H1 (cell line): ENCODE measurements at regions not wholly inside any gene's neighbourhood (a gene's known extent, or its start where the extent isn't known, plus 50 kb on each side); places are given as distances from the start of the nearest gene placed in this dataset.

Experiments
- CTCF ChIA-PET: fragments of 300-600 bp; sonication (Branson Sonifier 250); formaldehyde crosslinking; loops from one replicate; lab custom pipeline; 2021; ENCODE audit not compliant: partially characterized antibody; lab: Charles Lee
- POLR2A ChIA-PET: fragments of 300-600 bp; sonication (Branson Sonifier 250); formaldehyde crosslinking; loops from one replicate; lab custom pipeline; 2021; ENCODE audit warnings: inconsistent platforms; ENCODE audit not compliant: partially characterized antibody; lab: Charles Lee
- DNase-seq, 2 experiments: peaks; one replicate each; pipeline versions ENCODE4 v3.0.0 to v3.0.0-alpha.2; 2010 to 2022; ENCODE audit warnings: low spot score in 2 of 2, low read depth in 1 of 2, mixed read lengths in 1 of 2
- FAIRE-seq: peaks from 2 replicates; lab custom pipeline; 2011; peaks lifted over from hg19 to GRCh38; lab: Jason Lieb, UNC
- H2AFZ ChIP-seq: 2 replicates; pipeline ENCODE4 v1.8.1; 2012; ENCODE audit warnings: low read length, inconsistent platforms
- H2AK5ac ChIP-seq: 2 replicates; pipeline ENCODE4 v1.6.1; 2013; ENCODE audit warnings: low read depth, low read length
- H2BK120ac ChIP-seq: replicated peaks from 2 replicates; pipeline ENCODE3; 2013; ENCODE audit warnings: low read depth, low read length, inconsistent platforms
- H2BK12ac ChIP-seq: 2 replicates; pipeline ENCODE4 v1.6.1; 2013; ENCODE audit warnings: low read depth, low read length
- H2BK15ac ChIP-seq: 2 replicates; pipeline ENCODE4 v1.6.1; 2013; ENCODE audit warnings: low read length
- H2BK20ac ChIP-seq: 2 replicates; pipeline ENCODE4 v1.6.1; 2013; ENCODE audit warnings: low read length
- H2BK5ac ChIP-seq: 2 replicates; pipeline ENCODE4 v1.6.1; 2013; ENCODE audit warnings: low read depth, low read length
- H3K14ac ChIP-seq: 2 replicates; pipeline ENCODE4 v1.6.1; 2013; ENCODE audit warnings: inconsistent platforms; ENCODE audit not compliant: insufficient read length
- H3K18ac ChIP-seq: 2 replicates; pipeline ENCODE4 v1.6.1; 2013; ENCODE audit warnings: low read length; ENCODE audit errors: extremely low read depth
- H3K23ac ChIP-seq: 2 replicates; pipeline ENCODE4 v1.6.1; 2013; ENCODE audit warnings: inconsistent platforms; ENCODE audit not compliant: insufficient read length
- H3K23me2 ChIP-seq: 2 replicates; pipeline ENCODE4 v1.6.1; 2013; ENCODE audit warnings: low read depth, low read length
- H3K27ac ChIP-seq: 2 replicates; pipeline ENCODE4 v1.6.1; 2011; ENCODE audit warnings: low read depth, low read length, inconsistent platforms
- H3K27me3 ChIP-seq, 4 experiments: replicated peaks in 1 of 4; 1 replicate in 1 of 4; 2 replicates in 3 of 4; pipeline versions ENCODE4 v1.6.1 to v1.8.1; 2011 to 2013; ENCODE audit warnings: low read length in 3 of 4, mild to moderate bottlenecking in 3 of 4, inconsistent platforms in 2 of 4, mixed read lengths in 2 of 4, moderate library complexity in 1 of 4; ENCODE audit not compliant: control insufficient read depth in 3 of 4, insufficient read depth in 3 of 4; ENCODE audit errors: extremely low read depth in 1 of 4
- H3K36me3 ChIP-seq, 4 experiments: 2 replicates each; pipeline versions ENCODE4 v1.6.1 to v1.8.1; 2011 to 2013; ENCODE audit warnings: mild to moderate bottlenecking in 4 of 4, low read length in 3 of 4, moderate library complexity in 2 of 4, control low read depth in 1 of 4, inconsistent platforms in 1 of 4; ENCODE audit not compliant: insufficient read depth in 4 of 4, control insufficient read depth in 2 of 4
- H3K4ac ChIP-seq: replicated peaks from 2 replicates; pipeline ENCODE3; 2013; ENCODE audit warnings: low read length, low read depth, mixed read lengths, inconsistent platforms; ENCODE audit not compliant: insufficient read length
- H3K4me1 ChIP-seq, 4 experiments: replicated peaks in 1 of 4; 1 replicate in 1 of 4; 2 replicates in 3 of 4; pipeline versions ENCODE4 v1.6.1 to v1.8.1; 2011 to 2013; ENCODE audit warnings: low read length in 3 of 4, inconsistent platforms in 2 of 4, mixed read lengths in 1 of 4; ENCODE audit not compliant: insufficient read depth in 4 of 4, control insufficient read depth in 3 of 4
- H3K4me2 ChIP-seq, 2 experiments: 2 replicates each; pipeline versions ENCODE4 v1.6.1 to v1.8.1; 2011 to 2013; ENCODE audit warnings: low read depth in 2 of 2, low read length in 2 of 2, control low read depth in 1 of 2, inconsistent platforms in 1 of 2, mild to moderate bottlenecking in 1 of 2; ENCODE audit not compliant: insufficient read depth in 1 of 2
- H3K4me3 ChIP-seq, 4 experiments: fragments of 200-600, 300-600 bp in 1 of 4; sonication (generic), shearing (Covaris generic), sonication (Bioruptor Twin) in 1 of 4; 2 replicates each; pipeline versions ENCODE4 v1.5.1 to v1.8.1; 2011 to 2016; ENCODE audit warnings: low read length in 4 of 4, low read depth in 3 of 4, control low read depth in 2 of 4, inconsistent platforms in 2 of 4, mild to moderate bottlenecking in 2 of 4, mixed read lengths in 1 of 4, moderate library complexity in 1 of 4; ENCODE audit not compliant: insufficient read depth in 2 of 4; ENCODE audit errors: extremely low read depth in 1 of 4
- H3K56ac ChIP-seq: replicated peaks from 2 replicates; pipeline ENCODE3; 2013; ENCODE audit warnings: low read depth, mild to moderate bottlenecking, mixed read lengths, low read length, inconsistent platforms; ENCODE audit not compliant: insufficient read length
- H3K79me1 ChIP-seq: 2 replicates; pipeline ENCODE4 v1.6.1; 2013; ENCODE audit warnings: low read depth, low read length, control low read depth
- H3K79me2 ChIP-seq, 2 experiments: 2 replicates each; pipeline versions ENCODE4 v1.6.1 to v1.8.1; 2012 to 2013; ENCODE audit warnings: low read length in 2 of 2, mild to moderate bottlenecking in 2 of 2, inconsistent platforms in 1 of 2; ENCODE audit not compliant: insufficient read depth in 2 of 2, control insufficient read depth in 1 of 2
- H3K9ac ChIP-seq, 4 experiments: replicated peaks in 1 of 4; 1 replicate in 1 of 4; 2 replicates in 3 of 4; pipeline versions ENCODE4 v1.6.1 to v1.8.1; 2011 to 2013; ENCODE audit warnings: low read depth in 3 of 4, low read length in 3 of 4, control low read depth in 2 of 4, mild to moderate bottlenecking in 2 of 4, moderate library complexity in 2 of 4, inconsistent platforms in 1 of 4; ENCODE audit errors: extremely low read depth in 1 of 4
- H3K9me3 ChIP-seq, 2 experiments: 2 replicates each; pipeline versions ENCODE4 v1.6.1 to v1.8.1; 2012 to 2013; ENCODE audit warnings: mild to moderate bottlenecking in 2 of 2, moderate library complexity in 2 of 2, control low read depth in 1 of 2, inconsistent platforms in 1 of 2, low read depth in 1 of 2, low read length in 1 of 2, mixed read lengths in 1 of 2; ENCODE audit not compliant: insufficient read depth in 2 of 2
- H4K20me1 ChIP-seq, 2 experiments: replicated peaks in 1 of 2; 2 replicates each; pipeline versions ENCODE3 to v1.8.1; 2011 to 2013; ENCODE audit warnings: inconsistent platforms in 2 of 2, low read length in 2 of 2, mild to moderate bottlenecking in 1 of 2; ENCODE audit not compliant: insufficient read depth in 2 of 2, control insufficient read depth in 1 of 2
- H4K5ac ChIP-seq: 2 replicates; pipeline ENCODE4 v1.6.1; 2013; ENCODE audit warnings: low read length, low read depth, mixed read lengths, inconsistent platforms; ENCODE audit not compliant: insufficient read length
- H4K8ac ChIP-seq: 2 replicates; pipeline ENCODE4 v1.8.0; 2013; ENCODE audit warnings: mild to moderate bottlenecking, moderate library complexity, low read length, inconsistent platforms; ENCODE audit not compliant: insufficient read depth; ENCODE audit errors: extremely low read depth
- H4K91ac ChIP-seq: replicated peaks from 2 replicates; pipeline ENCODE3; 2013; ENCODE audit warnings: low read length, mixed read lengths, inconsistent platforms; ENCODE audit not compliant: insufficient read length
- CBX5 ChIP-seq: fragments of 300-800, 300-1000 bp; sonication (generic); IDR thresholded peaks from 2 replicates; pipeline ENCODE4 v1.7.1; 2016; ENCODE audit warnings: antibody characterized with exemption, low read length, low read depth
- NANOG ChIP-seq: IDR thresholded peaks from 2 replicates; pipeline ENCODE4 v1.6.1; 2011; ENCODE audit warnings: low read length, low read depth, mild to moderate bottlenecking, inconsistent platforms; ENCODE audit not compliant: insufficient read depth, poor library complexity, severe bottlenecking
- POLR2AphosphoS5 ChIP-seq: IDR thresholded peaks from 2 replicates; pipeline ENCODE4 v1.6.1; 2011; ENCODE audit warnings: low read depth, low read length
- TBP ChIP-seq: IDR thresholded peaks from 2 replicates; pipeline ENCODE4 v1.6.1; 2011; ENCODE audit warnings: low read depth, low read length, improper control_type of control experiment
- WGBS, 2 experiments: shearing (Covaris generic) in 1 of 2; methylation state at CpG; one replicate each; pipeline versions ENCODE4 v1.1.6 to v1.1.7; 2013 to 2015; ENCODE audit warnings: low lambda C conversion rate in 2 of 2, mixed read lengths in 2 of 2, inconsistent platforms in 1 of 2, low coverage in 1 of 2, missing lambda C conversion rate in 1 of 2; ENCODE audit not compliant: insufficient replicate concordance in 2 of 2, insufficient coverage in 1 of 2, insufficient read length in 1 of 2; ENCODE audit errors: extremely low coverage in 1 of 2, missing lambda C conversion rate in 1 of 2; 5-methylcytosine and 5-hydroxymethylcytosine counted together
- TF ChIP-seq, protein P1 (sequence below): IDR thresholded peaks from 2 replicates; pipeline ENCODE4 v1.6.1; 2012; ENCODE audit warnings: inconsistent platforms

- 88% methylated on average over 3 of the region's 3 CpGs; no CpG with 5 or more reads in 1 of the 2 experiments for WGBS, 2 experiments
- Histone ChIP-seq H3K23me2 (no peaks in the 10 kb centered on the region), H3K18ac (no peak overlapping the region), H2BK15ac (no peak overlapping the region), H3K9me3 (no peaks in the 10 kb centered on the region; a peak in 1 of 4 replicates), H3K79me1 (no peaks in the 10 kb centered on the region), H3K23ac (no peak overlapping the region), H3K4me1 (no peaks in the 10 kb centered on the region), H3K27ac (no peak overlapping the region), H2BK12ac (no peak overlapping the region), H2BK20ac (no peak overlapping the region), H2BK5ac (no peak overlapping the region), H3K79me2 (no peaks in the 10 kb centered on the region), H3K9ac (no peak overlapping the region), H4K91ac (no peak overlapping the region), H4K20me1 (no peaks in the 10 kb centered on the region), H3K56ac (no peak overlapping the region), H3K27me3 (no peaks in the 10 kb centered on the region), H3K4me2 (no peak overlapping the region), H2AFZ (no peak overlapping the region), H3K4me3 (no peak overlapping the region), H3K36me3 (no peaks in the 10 kb centered on the region), H2AK5ac (no peak overlapping the region), H3K4ac (no peak overlapping the region), H4K8ac (no peak overlapping the region), H4K5ac (no peak overlapping the region), H2BK120ac (no peak overlapping the region), H3K14ac (no peak overlapping the region)
- POLR2A ChIA-PET: no interaction called here
- DNase-seq: no peak
- FAIRE-seq: no peak
- CTCF ChIA-PET: no interaction called here
- TF ChIP-seq, protein P1, sequence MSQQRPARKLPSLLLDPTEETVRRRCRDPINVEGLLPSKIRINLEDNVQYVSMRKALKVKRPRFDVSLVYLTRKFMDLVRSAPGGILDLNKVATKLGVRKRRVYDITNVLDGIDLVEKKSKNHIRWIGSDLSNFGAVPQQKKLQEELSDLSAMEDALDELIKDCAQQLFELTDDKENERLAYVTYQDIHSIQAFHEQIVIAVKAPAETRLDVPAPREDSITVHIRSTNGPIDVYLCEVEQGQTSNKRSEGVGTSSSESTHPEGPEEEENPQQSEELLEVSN: no peak
- TF ChIP-seq NANOG: no peak
- TF ChIP-seq CBX5: no peak
- TF ChIP-seq TBP: no peak
- no peak for TF ChIP-seq POLR2AphosphoS5
Measured at GRCh38 chrX:40424259-40424658, 156.5 kb upstream of the ATP6AP2 start.
